Smooth muscle cell (in vitro differentiated cells): ENCODE measurements at regions not wholly inside any gene's neighbourhood (a gene's known extent, or its start where the extent isn't known, plus 50 kb on each side); places are given as distances from the start of the nearest gene placed in this dataset.

Experiments used
- DNase-seq: peaks from one replicate; lab custom pipeline; 2025; ENCODE audit not compliant: unreplicated experiment; lab: John Stamatoyannopoulos, UW
- H2AFZ ChIP-seq: fragments of 200-600 bp; sonication (generic); 2 replicates; pipeline ENCODE4 v1.6.0; 2016; ENCODE audit warnings: antibody characterized with exemption, low read depth, mild to moderate bottlenecking
- H3F3A ChIP-seq: fragments of 200-600 bp; sonication (generic); 2 replicates; pipeline ENCODE4 v1.6.0; 2017; ENCODE audit warnings: antibody characterized with exemption, low read depth
- H3K27ac ChIP-seq: fragments of 200-600 bp; sonication (generic); 2 replicates; pipeline ENCODE4 v1.5.1; 2016; ENCODE audit warnings: low read depth, mild to moderate bottlenecking
- H3K27me3 ChIP-seq: fragments of 200-600 bp; sonication (generic); 2 replicates; pipeline ENCODE4 v1.6.1; 2016; ENCODE audit warnings: low read depth, mild to moderate bottlenecking
- H3K36me3 ChIP-seq: fragments of 200-600 bp; sonication (generic); 2 replicates; pipeline ENCODE4 v1.5.1; 2016; ENCODE audit warnings: low read depth
- H3K4me1 ChIP-seq: fragments of 200-600 bp; sonication (generic); 2 replicates; pipeline ENCODE4 v1.5.1; 2016; ENCODE audit warnings: low read depth
- H3K4me2 ChIP-seq: fragments of 200-600 bp; sonication (generic); 2 replicates; pipeline ENCODE4 v1.6.0; 2016; ENCODE audit warnings: mild to moderate bottlenecking
- H3K4me3 ChIP-seq: fragments of 200-600 bp; sonication (generic); 2 replicates; pipeline ENCODE4 v1.5.1; 2016; ENCODE audit warnings: mild to moderate bottlenecking
- H3K79me2 ChIP-seq: fragments of 200-600 bp; sonication (generic); 2 replicates; pipeline ENCODE4 v1.6.0; 2016; ENCODE audit warnings: low read depth, mild to moderate bottlenecking
- H3K9ac ChIP-seq: fragments of 200-600 bp; sonication (generic); 2 replicates; pipeline ENCODE4 v1.6.0; 2016; ENCODE audit warnings: low read depth
- H3K9me3 ChIP-seq: fragments of 200-600 bp; sonication (generic); replicated peaks from 2 replicates; pipeline ENCODE4 v1.5.1; 2016; ENCODE audit warnings: low read depth
- H4K20me1 ChIP-seq: fragments of 200-600 bp; sonication (generic); 2 replicates; pipeline ENCODE4 v1.6.0; 2016; ENCODE audit warnings: low read depth
- CTCF ChIP-seq: fragments of 200-600 bp; sonication (generic); IDR thresholded peaks from 2 replicates; pipeline ENCODE4 v1.5.1; 2017; ENCODE audit warnings: borderline replicate concordance, mild to moderate bottlenecking, antibody characterized with exemption; ENCODE audit not compliant: insufficient read depth, poor library complexity, severe bottlenecking
- WGBS: methylation state at CpG from one replicate; pipeline ENCODE4 v1.1.7; 2016; ENCODE audit warnings: low lambda C conversion rate; 5-methylcytosine and 5-hydroxymethylcytosine counted together

- Histone ChIP-seq H3K4me3 (no peak overlapping the region), H4K20me1 (no peaks in the 10 kb centered on the region), H3K36me3 (no peaks in the 10 kb centered on the region), H3K9ac (no peak overlapping the region), H3K4me1 (no peaks in the 10 kb centered on the region), H3F3A (no peaks in the 10 kb centered on the region), H3K27me3 (no peaks in the 10 kb centered on the region), H3K9me3 (no peaks in the 10 kb centered on the region), H3K4me2 (no peak overlapping the region), H3K79me2 (no peaks in the 10 kb centered on the region), H3K27ac (no peak overlapping the region), H2AFZ (peak overlapping the region; percentile 23)
- TF ChIP-seq CTCF = no peak
- no peak for DNase-seq
- 91% methylated on average over 2 of the region's 2 CpGs for WGBS
Observed at GRCh38 chr11:96523656-96524055, 133.8 kb downstream of the JRKL start.

- Histone ChIP-seq H3K4me2 (no peak overlapping the region), H2AFZ (peak overlapping the region; percentile 23), H3K9ac (no peak overlapping the region), H3K9me3 (no peaks in the 10 kb centered on the region), H3F3A (no peaks in the 10 kb centered on the region), H3K36me3 (no peaks in the 10 kb centered on the region), H3K27ac (no peak overlapping the region), H3K79me2 (no peaks in the 10 kb centered on the region), H3K4me1 (no peaks in the 10 kb centered on the region), H3K27me3 (no peaks in the 10 kb centered on the region), H4K20me1 (no peaks in the 10 kb centered on the region), H3K4me3 (no peak overlapping the region)
- 96% methylated on average over 1 of the region's 1 CpG for WGBS
- no peak for TF ChIP-seq CTCF
- no peak for DNase-seq
Observed at GRCh38 chr11:96524475-96524874, 134.7 kb downstream of the JRKL start.

- no peaks in the 10 kb centered on the region for H3K36me3 ChIP-seq
- no peak overlapping the region for H3K27ac ChIP-seq
- no peak overlapping the region for H3K4me2 ChIP-seq
- H3K9ac ChIP-seq = no peak overlapping the region
- H3K4me1 ChIP-seq = no peaks in the 10 kb centered on the region
- H3K4me3 ChIP-seq = no peak overlapping the region
- no peaks in the 10 kb centered on the region for H3K9me3 ChIP-seq
- TF ChIP-seq CTCF = no peak
- H2AFZ ChIP-seq = no peak overlapping the region
- H3K79me2 ChIP-seq = no peaks in the 10 kb centered on the region
- no peaks in the 10 kb centered on the region for H3F3A ChIP-seq
- H4K20me1 ChIP-seq = no peaks in the 10 kb centered on the region
- H3K27me3 ChIP-seq = no peaks in the 10 kb centered on the region
- DNase-seq = no peak
- 88% methylated on average over 1 of the region's 1 CpG for WGBS
Observed at GRCh38 chr11:96530473-96530872, 140.7 kb downstream of the JRKL start.

DNA sequence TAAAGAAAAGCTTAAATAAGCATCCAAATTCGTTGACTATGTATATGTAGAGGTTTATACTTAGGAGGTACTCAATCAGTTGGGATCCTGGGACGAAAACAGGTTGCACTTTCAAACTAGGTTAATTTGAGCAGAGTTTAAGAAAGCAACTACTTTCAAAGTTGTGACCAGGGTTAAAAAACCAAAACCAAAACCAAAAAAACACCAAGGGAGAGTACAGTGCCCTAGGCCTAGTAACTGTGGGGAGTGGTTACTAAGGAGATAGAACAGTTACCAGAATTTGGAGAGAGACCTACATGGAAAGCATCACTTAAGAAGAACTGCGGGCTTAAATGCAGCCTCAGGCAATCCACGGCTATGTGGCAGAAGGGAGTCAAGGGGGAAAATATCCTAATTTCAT, 148.3 kb downstream of the JRKL start:
- H3K79me2 ChIP-seq = no peaks in the 10 kb centered on the region
- H3K4me1 ChIP-seq = no peaks in the 10 kb centered on the region
- H3K4me3 ChIP-seq = no peak overlapping the region
- H4K20me1 ChIP-seq = no peaks in the 10 kb centered on the region
- H3K27ac ChIP-seq = no peak overlapping the region
- no peak overlapping the region for H3K9ac ChIP-seq
- no peak for TF ChIP-seq CTCF
- DNase-seq = no peak
- no peak overlapping the region for H3K4me2 ChIP-seq
- H2AFZ ChIP-seq = no peak overlapping the region
- no peaks in the 10 kb centered on the region for H3K36me3 ChIP-seq
- no peaks in the 10 kb centered on the region for H3F3A ChIP-seq
- no peaks in the 10 kb centered on the region for H3K9me3 ChIP-seq
- WGBS = 89% methylated on average over 4 of the region's 4 CpGs
- no peaks in the 10 kb centered on the region for H3K27me3 ChIP-seq
